ENCODE measurements at regions not wholly inside any gene's neighbourhood (a gene's known extent, or its start where the extent isn't known, plus 50 kb on each side); places are given as distances from the start of the nearest gene placed in this dataset.

GRCh38 chr4:19508442-19508841, 743.3 kb upstream of the SLIT2 start:
- ChIA-PET CTCF (interaction anchor here (1.2 kb wide), 1 partner anchor 44 kb away, joined by 3 read pairs; no protein-coding TSS in a partner anchor), POLR2A (no interaction called here)
- no peak for DNase-seq (ENCODE audit: extremely low spot score)
- no peak for TF ChIP-seq CTCF (IDR thresholded peaks at IDR 0.05; ENCODE audit: control extremely low read depth, extremely low read depth, low read depth, missing control alignments)

- ChIA-PET CTCF (no interaction called here), POLR2A (no interaction called here)
- no peak for TF ChIP-seq CTCF (IDR thresholded peaks at IDR 0.05; ENCODE audit: control extremely low read depth, extremely low read depth, low read depth, missing control alignments)
- DNase-seq (ENCODE audit: extremely low spot score): no peak
Observed at GRCh38 chr4:19497705-19498104, 754.0 kb upstream of the SLIT2 start.

- DNase-seq (ENCODE audit: extremely low spot score): no peak
- ChIA-PET POLR2A (no interaction called here), CTCF (no interaction called here)
- TF ChIP-seq CTCF (IDR thresholded peaks at IDR 0.05; ENCODE audit: control extremely low read depth, extremely low read depth, low read depth, missing control alignments): no peak
Observed at GRCh38 chr4:19496756-19497155, 754.9 kb upstream of the SLIT2 start.

GRCh38 chr4:19494961-19495360, 756.7 kb upstream of the SLIT2 start:
- CTCF ChIA-PET: no interaction called here
- POLR2A ChIA-PET: no interaction called here
- no peak for DNase-seq (ENCODE audit: extremely low spot score)
- no peak for TF ChIP-seq CTCF (IDR thresholded peaks at IDR 0.05; ENCODE audit: control extremely low read depth, extremely low read depth, low read depth, missing control alignments)

- no peak for DNase-seq (ENCODE audit: extremely low spot score)
- POLR2A ChIA-PET: no interaction called here
- CTCF ChIA-PET: no interaction called here
Observed at GRCh38 chr4:19492606-19493005, 759.1 kb upstream of the SLIT2 start.

GRCh38 chr4:19486400-19486799, 765.3 kb upstream of the SLIT2 start:
- no peak for TF ChIP-seq CTCF (IDR thresholded peaks at IDR 0.05; ENCODE audit: control extremely low read depth, extremely low read depth, low read depth, missing control alignments)
- POLR2A ChIA-PET: no interaction called here
- CTCF ChIA-PET: no interaction called here
- no peak for DNase-seq (ENCODE audit: extremely low spot score)

More at GRCh38 chr4:19492606-19493005, 759.1 kb upstream of the SLIT2 start:
- no peak for TF ChIP-seq CTCF (IDR thresholded peaks at IDR 0.05; ENCODE audit: control extremely low read depth, extremely low read depth, low read depth, missing control alignments)

GRCh38 chr4:19478791-19479190, 772.9 kb upstream of the SLIT2 start:
- DNase-seq (ENCODE audit: extremely low spot score): no peak
- ChIA-PET POLR2A (no interaction called here), CTCF (no interaction called here)
- no peak for TF ChIP-seq CTCF (IDR thresholded peaks at IDR 0.05; ENCODE audit: control extremely low read depth, extremely low read depth, low read depth, missing control alignments)

Data from GM10248 (cell line).